ENCODE measurements at regions not wholly inside any gene's neighbourhood (a gene's known extent, or its start where the extent isn't known, plus 50 kb on each side); places are given as distances from the start of the nearest gene placed in this dataset.

GRCh38 chr2:125553768-125554167 lies 1102.2 kb upstream of the GYPC start:
- TF ChIP-seq NFE2L1 (CRISPR knock-in tag; IDR thresholded peaks at IDR 0.05; ENCODE audit: borderline replicate concordance), result no peak
- TF ChIP-seq GABPB1 (CRISPR knock-in tag; IDR thresholded peaks at IDR 0.05), result no peak
- TF ChIP-seq RFX5 (IDR thresholded peaks at IDR 0.05; ENCODE audit: low read depth, low read length), result no peak
- no peak for TF ChIP-seq MED1 (CRISPR knock-in tag; IDR thresholded peaks at IDR 0.05)
- no peak for TF ChIP-seq CTCF (CRISPR knock-in tag; IDR thresholded peaks at IDR 0.05)
- TF ChIP-seq TIGD3 (CRISPR knock-in tag; IDR thresholded peaks at IDR 0.05; ENCODE audit: borderline replicate concordance), result no peak
- TF ChIP-seq POLR2AphosphoS5 (IDR thresholded peaks at IDR 0.05; ENCODE audit: low read depth, low read length), result no peak
- no peak for TF ChIP-seq ZNF33B (CRISPR knock-in tag; IDR thresholded peaks at IDR 0.05)
- no peak for TF ChIP-seq SMC3 (IDR thresholded peaks at IDR 0.05; ENCODE audit: low read length)
- no peak for TF ChIP-seq SP2 (CRISPR knock-in tag; IDR thresholded peaks at IDR 0.05)

All from HepG2 (cell line).